D721Med (cell line): ENCODE measurements at regions not wholly inside any gene's neighbourhood (a gene's known extent, or its start where the extent isn't known, plus 50 kb on each side); places are given as distances from the start of the nearest gene placed in this dataset.

Source experiments
- DNase-seq: peaks from one replicate; pipeline ENCODE4 v3.0.0; 2011; ENCODE audit warnings: low spot score; ENCODE audit not compliant: insufficient read length
- FAIRE-seq: peaks from 2 replicates; lab custom pipeline; 2011; peaks lifted over from hg19 to GRCh38; lab: Jason Lieb, UNC
- TF ChIP-seq, protein P1 (sequence below): IDR thresholded peaks from 2 replicates; pipeline ENCODE4 v1.5.1; 2012; ENCODE audit warnings: mild to moderate bottlenecking, control low read depth; ENCODE audit not compliant: insufficient read depth; ENCODE audit errors: missing control alignments

DNA sequence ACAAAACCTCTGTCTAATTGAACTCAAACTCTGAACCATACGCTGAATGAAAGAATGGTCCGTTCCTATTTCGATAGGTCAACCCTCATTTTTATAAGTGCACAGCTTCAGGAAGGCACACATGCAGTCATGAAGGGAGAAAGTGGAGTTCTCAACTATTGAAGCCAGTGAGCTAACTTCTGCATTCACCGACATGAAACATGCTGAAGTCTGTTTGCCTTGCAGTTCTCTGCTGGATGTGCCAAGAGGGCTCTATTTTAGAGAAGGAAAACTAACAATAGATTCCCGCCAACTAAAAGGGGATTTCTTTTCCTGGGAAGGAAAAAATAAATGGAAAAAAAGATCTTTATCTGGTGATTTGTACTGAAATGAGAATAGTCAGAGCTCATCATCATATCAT is 191.0 kb upstream of the PLEKHG7 start:
- DNase-seq (no peak), FAIRE-seq (no peak)

DNA sequence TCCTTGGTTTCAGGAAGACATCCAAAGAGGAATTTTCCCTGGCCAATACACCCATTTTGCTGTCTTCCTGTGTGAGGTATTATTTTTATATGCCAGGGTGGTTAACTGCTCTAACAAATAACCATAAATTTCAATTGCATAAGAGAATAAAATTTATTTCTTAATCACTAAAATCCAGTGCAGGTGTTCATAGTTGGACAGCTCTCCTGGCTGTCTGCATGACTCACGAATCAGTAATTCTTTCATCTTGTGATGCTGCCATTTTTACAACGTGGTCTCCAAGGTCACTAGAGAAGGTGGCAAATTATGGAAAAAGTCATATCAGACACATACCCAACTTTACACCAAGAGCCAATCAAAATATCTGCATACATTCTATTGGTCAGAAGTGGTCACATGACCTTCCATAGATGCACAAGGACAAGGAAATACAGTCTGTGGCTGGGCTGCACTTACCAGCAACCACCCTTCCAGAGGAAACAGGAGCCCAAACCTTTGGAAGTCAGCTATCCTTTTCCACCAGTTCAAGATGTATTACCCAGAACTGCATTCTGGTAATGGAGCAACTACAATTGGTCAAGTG is 193.5 kb upstream of the PLEKHG7 start:
- DNase-seq (no peak), FAIRE-seq (no peak)
- TF ChIP-seq, protein P1, sequence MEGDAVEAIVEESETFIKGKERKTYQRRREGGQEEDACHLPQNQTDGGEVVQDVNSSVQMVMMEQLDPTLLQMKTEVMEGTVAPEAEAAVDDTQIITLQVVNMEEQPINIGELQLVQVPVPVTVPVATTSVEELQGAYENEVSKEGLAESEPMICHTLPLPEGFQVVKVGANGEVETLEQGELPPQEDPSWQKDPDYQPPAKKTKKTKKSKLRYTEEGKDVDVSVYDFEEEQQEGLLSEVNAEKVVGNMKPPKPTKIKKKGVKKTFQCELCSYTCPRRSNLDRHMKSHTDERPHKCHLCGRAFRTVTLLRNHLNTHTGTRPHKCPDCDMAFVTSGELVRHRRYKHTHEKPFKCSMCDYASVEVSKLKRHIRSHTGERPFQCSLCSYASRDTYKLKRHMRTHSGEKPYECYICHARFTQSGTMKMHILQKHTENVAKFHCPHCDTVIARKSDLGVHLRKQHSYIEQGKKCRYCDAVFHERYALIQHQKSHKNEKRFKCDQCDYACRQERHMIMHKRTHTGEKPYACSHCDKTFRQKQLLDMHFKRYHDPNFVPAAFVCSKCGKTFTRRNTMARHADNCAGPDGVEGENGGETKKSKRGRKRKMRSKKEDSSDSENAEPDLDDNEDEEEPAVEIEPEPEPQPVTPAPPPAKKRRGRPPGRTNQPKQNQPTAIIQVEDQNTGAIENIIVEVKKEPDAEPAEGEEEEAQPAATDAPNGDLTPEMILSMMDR, result no peak

More for the DNA sequence above, 191.0 kb upstream of the PLEKHG7 start:
- TF ChIP-seq, protein P1, result no peak

DNA sequence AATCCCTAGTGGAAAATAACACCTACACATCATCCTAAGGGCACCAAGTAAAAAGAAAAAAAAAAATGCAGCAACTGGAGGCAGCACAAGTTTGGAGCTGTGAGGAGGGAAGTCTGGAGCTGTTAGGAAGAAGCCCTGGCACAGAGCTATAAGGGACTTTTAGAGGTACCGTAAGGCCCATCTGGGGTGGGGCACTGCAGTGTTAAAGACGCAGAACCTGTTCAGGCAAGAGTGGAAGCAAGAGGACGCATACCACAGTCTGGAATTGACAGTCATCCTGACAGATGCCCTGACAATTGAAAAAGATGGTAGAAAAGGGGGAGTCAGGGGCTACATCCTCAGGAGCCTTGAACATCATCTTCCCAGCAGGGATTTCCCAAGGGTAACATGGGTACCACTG is 195.9 kb upstream of the PLEKHG7 start:
- DNase-seq (no peak), FAIRE-seq (no peak)
- TF ChIP-seq, protein P1, result no peak

DNA sequence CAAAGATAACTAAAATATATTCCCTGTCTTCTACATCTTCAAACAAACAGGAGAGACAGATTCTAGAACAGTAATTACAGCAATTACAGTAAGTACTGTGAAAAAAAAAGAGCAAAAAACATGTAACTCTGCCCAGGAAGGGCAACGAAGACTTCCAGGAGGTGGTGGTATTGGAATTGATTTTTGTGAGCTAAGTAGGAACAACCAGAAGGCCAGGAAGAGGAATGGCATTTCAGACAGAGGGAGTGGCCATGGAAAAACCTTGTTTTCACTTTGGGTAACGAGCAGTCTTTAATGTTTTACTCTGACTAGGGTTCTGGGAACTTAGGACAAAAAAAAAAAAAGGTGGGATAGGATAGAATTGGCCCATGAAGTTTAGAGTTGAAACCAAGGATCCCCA is 196.3 kb upstream of the PLEKHG7 start:
- FAIRE-seq (no peak), DNase-seq (no peak)
- TF ChIP-seq, protein P1, result no peak

DNA sequence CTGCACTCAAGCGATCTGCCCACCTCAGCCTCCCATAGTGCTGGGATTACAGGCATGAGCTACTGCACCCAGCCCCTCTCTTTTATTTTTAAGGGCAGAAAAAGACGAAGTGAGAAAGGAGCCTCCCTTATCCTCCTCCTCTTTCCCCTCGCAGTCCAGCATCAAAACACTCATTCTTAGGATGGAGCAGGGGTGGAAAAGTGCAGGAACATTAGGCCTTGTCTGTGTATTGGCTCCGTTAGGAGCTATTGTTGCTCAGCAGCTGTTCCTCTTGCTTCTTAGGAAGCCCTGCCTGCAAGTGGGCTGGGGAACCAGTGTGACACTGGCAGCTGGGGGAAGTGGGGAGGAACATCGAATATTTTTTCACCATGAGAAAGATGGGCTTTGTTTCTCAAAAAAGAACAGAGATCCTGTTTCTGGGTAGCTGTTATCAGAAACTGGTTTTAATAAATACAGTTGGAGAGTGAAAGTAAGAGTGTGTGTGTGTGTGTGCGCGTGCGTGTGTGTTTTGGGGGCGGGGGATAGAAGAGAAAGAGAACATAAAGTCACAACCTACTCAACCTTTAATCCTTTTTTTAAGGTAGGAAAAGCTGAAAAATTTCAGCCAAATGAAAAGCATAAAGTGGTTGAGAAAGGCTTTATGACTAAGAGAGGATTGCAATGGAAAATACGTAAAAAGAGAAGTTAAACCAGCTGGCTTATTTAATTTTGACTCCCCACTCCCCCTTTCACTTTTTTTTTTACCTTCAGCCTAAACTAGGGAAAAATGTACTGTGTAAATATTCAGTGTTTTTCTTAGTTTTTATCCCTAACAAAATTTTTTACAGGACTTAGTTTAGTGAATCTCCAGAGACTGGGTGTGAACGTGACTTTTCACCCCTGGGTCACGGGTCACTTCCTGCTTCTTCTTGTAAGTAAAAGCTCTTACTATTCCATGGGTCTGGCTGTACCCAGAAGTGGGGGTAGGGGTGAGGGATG is 197.2 kb upstream of the PLEKHG7 start:
- DNase-seq (no peak), FAIRE-seq (no peak)
- TF ChIP-seq, protein P1, result no peak

DNA sequence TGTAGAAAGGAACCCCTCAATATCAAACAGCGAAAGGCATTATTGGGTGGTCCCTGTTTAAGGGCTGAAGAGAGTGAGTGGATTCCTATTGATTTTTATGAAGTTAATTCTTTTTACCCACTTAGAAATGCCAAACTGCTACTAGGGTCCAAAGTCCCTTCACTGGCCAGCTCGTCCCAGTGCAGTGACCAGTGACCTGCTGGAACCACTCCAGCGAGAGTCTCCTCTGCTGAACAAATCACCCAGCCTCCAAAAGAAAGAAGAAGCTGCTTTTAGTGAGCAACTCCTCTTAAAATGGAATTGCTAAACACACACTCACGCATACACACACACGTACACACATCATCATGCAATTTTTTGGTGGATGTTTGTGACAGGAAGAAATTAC is 198.2 kb upstream of the PLEKHG7 start:
- TF ChIP-seq, protein P1, result no peak
- no peak for DNase-seq
- no peak for FAIRE-seq
